ENCODE measurements at regions not wholly inside any gene's neighbourhood (a gene's known extent, or its start where the extent isn't known, plus 50 kb on each side); places are given as distances from the start of the nearest gene placed in this dataset.

DNA sequence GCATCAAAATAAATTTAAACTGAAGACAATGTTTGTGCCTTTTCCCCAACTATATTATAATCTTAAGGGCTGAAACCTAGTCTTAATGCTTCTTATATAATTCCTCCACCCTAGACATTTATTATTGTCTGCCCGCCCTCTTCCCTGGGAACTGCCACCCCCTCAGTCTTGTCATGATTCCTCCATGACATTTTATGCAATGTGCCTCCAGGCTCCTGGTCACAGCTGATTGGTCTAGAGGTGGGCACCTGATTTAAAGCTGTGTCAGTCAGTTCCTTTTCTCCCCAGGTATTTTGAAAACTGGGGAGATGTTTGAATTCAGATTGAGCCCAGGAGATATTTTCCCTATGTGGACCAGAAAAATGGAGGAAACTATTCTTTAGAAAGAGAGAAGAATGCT lies 401.4 kb downstream of the PCNX1 start:
- no peak for DNase-seq (ENCODE audit: extremely low read depth, low read depth)
- TF ChIP-seq, protein P1, sequence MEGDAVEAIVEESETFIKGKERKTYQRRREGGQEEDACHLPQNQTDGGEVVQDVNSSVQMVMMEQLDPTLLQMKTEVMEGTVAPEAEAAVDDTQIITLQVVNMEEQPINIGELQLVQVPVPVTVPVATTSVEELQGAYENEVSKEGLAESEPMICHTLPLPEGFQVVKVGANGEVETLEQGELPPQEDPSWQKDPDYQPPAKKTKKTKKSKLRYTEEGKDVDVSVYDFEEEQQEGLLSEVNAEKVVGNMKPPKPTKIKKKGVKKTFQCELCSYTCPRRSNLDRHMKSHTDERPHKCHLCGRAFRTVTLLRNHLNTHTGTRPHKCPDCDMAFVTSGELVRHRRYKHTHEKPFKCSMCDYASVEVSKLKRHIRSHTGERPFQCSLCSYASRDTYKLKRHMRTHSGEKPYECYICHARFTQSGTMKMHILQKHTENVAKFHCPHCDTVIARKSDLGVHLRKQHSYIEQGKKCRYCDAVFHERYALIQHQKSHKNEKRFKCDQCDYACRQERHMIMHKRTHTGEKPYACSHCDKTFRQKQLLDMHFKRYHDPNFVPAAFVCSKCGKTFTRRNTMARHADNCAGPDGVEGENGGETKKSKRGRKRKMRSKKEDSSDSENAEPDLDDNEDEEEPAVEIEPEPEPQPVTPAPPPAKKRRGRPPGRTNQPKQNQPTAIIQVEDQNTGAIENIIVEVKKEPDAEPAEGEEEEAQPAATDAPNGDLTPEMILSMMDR (IDR thresholded peaks at IDR 0.05; ENCODE audit: low read depth, low read length, missing control alignments): no peak
- no peak overlapping the region for H3K4me3 ChIP-seq (replicated peaks; ENCODE audit: low read depth, low read length)

DNA sequence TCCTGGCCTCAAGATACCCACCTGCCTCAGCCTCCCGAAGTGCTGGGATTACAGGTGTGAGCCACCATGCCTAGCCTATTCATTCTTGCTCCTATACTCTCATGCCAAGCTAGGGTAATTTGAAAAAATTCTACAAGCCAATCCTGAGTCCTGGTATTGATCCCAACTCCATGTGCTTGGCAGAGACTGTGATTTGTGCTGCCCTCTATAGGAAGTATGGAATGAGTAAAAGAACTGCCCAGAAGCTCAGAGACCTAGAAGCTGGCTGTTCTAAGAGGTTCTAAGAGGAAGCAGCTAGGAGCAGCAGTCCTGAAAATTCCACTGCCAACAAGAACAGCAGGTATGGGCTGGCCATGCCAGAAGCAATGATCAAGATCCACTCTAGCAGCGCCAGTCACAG lies 402.5 kb downstream of the PCNX1 start:
- no peak for DNase-seq (ENCODE audit: extremely low read depth, low read depth)
- TF ChIP-seq, protein P1 (IDR thresholded peaks at IDR 0.05; ENCODE audit: low read depth, low read length, missing control alignments): peak; percentile 23
- H3K4me3 ChIP-seq (replicated peaks; ENCODE audit: low read depth, low read length): no peak overlapping the region

DNA sequence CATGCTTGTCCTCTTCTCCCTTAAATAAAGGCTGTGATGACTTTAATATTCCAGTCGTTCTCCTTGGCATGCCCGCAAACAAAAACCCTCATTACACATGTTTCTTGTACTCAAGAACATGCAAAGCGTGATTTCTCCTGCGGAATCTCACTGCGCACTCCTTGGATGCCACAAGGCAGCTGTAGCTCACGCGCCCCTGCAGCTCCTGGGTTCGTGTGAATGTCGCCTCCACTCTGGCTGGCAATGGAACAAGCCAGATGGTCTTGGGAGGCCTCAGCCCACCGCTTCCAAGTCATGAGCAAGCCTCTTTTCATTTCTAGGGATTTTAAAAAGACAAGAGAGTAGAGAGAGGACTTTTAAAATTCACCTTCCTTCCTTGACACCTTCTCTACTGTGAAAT lies 403.8 kb downstream of the PCNX1 start:
- H3K4me3 ChIP-seq (replicated peaks; ENCODE audit: low read depth, low read length): no peak overlapping the region
- TF ChIP-seq, protein P1 (IDR thresholded peaks at IDR 0.05; ENCODE audit: low read depth, low read length, missing control alignments): no peak
- DNase-seq (ENCODE audit: extremely low read depth, low read depth): no peak

DNA sequence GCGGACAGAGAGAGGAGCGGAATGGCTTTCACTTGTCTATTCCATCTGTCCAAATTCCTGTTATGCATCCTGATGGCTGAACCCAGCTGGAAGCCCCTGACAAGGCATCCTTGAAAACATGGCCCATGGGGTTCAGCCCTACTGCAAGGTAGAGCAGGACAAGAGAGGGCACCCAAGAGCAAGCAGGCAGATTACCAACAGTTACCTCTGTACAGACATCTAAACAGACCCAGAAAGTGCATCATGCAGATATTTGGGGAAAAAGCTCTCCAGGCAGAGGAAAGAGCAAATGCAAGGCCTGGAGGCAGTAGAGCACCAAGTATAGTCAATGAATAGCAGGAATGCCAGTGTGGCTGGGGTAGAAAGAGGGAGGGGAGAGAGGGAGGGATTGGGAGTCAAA lies 407.5 kb downstream of the PCNX1 start:
- DNase-seq (ENCODE audit: extremely low read depth, low read depth): no peak

DNA sequence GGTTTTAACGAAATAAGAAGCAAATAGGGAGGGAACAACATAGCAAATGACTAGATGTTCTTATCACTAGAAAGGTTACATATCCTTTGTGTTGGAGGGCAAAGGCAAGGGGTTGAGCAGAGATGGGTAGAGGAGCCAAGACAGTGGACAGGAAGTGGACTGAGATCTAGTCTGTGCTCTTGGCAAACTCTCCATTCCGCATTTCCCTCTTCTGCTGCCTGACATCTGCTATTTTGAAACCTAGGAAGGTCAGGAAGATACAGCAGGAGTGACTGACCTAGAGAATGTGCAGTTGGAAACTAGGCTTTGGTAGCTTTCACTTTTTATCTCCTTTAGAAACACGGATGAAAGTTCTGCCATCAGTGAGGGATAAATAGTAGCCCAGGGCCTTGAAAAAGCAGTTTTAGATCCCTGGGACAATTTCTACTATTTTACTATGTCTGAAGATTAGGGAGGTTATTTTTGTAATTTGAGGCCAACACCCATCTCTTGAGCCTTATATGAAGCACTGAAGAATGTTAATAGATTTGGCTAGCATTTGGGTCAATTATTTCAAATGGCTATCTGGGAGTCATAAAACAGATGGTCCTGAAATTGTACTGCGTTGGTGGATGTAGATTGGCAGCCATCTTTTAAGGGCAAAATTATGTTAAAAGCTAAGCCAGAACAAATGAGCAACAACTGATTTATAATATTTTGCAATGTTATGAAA lies 410.3 kb downstream of the PCNX1 start:
- no peak overlapping the region for H3K4me3 ChIP-seq (replicated peaks; ENCODE audit: low read depth, low read length)
- TF ChIP-seq, protein P1 (IDR thresholded peaks at IDR 0.05; ENCODE audit: low read depth, low read length, missing control alignments): no peak
- no peak for DNase-seq (ENCODE audit: extremely low read depth, low read depth)

More for the DNA sequence above, 407.5 kb downstream of the PCNX1 start:
- TF ChIP-seq, protein P1 (IDR thresholded peaks at IDR 0.05; ENCODE audit: low read depth, low read length, missing control alignments): no peak
- no peak overlapping the region for H3K4me3 ChIP-seq (replicated peaks; ENCODE audit: low read depth, low read length)

DNA sequence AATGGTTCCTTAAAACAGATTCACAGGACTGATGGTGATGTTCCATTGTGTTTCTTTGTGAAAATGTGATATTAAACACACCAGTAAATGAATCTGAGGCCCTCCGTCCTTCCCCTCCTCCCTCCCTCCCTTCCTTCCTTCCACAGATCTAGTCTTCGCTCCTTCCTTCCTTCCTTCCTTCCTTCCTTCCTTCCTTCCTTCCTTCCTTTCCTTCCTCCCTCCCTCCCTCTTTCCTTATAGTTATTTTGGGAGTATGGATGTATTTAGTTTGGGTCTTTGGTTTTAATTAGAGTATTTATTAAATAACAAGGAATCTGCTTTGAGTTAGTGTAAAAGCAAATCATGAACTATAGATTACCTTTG lies 410.8 kb downstream of the PCNX1 start:
- no peak for DNase-seq (ENCODE audit: extremely low read depth, low read depth)
- no peak overlapping the region for H3K4me3 ChIP-seq (replicated peaks; ENCODE audit: low read depth, low read length)
- TF ChIP-seq, protein P1 (IDR thresholded peaks at IDR 0.05; ENCODE audit: low read depth, low read length, missing control alignments): no peak

DNA sequence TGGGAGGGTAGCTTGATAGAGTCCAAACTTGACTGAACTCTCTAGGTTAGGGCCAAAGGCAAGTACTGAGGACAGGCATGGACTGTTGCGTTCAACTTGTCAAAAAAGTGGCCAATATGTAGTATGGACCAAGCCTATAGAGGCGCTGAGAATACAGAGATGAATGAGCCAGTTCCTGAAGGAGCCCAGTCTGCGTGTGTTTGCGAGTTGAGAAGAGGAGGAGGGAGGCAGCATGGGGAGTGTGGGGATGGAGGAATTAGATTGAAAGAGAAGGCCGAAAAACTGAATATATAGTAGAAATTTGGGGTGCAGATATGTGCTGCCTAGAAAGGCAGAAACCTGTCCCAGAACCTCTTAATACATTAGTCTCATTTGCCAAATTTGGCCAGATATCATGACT lies 412.4 kb downstream of the PCNX1 start:
- TF ChIP-seq, protein P1 (IDR thresholded peaks at IDR 0.05; ENCODE audit: low read depth, low read length, missing control alignments): no peak
- DNase-seq (ENCODE audit: extremely low read depth, low read depth): no peak
- H3K4me3 ChIP-seq (replicated peaks; ENCODE audit: low read depth, low read length): peak overlapping the region; percentile 77

Data from HFF-Myc (cell line).